Body of pancreas (tissue), 4 donors: ENCODE measurements at regions not wholly inside any gene's neighbourhood (a gene's known extent, or its start where the extent isn't known, plus 50 kb on each side); places are given as distances from the start of the nearest gene placed in this dataset.

Experiments used
- ATAC-seq: fragments of 150-250 bp; one replicate; pipeline ENCODE4 v1.9.1; 2016
- DNase-seq, 4 donors: peaks; one replicate each; pipeline ENCODE4 v3.0.0-alpha.2; 2019
- H3K27ac ChIP-seq, 4 donors: fragments of 200-600 bp; sonication (generic); 1 replicate in 3 of 4; 2 replicates in 1 of 4; pipeline versions ENCODE4 v1.5.1 to v1.6.1; 2016 to 2019; ENCODE audit warnings: mild to moderate bottlenecking in 1 of 4, mixed read lengths in 1 of 4, moderate library complexity in 1 of 4
- H3K27me3 ChIP-seq, 2 donors: fragments of 200-600 bp; sonication (generic); one replicate each; pipeline ENCODE4 v1.6.0; 2016; ENCODE audit warnings: mild to moderate bottlenecking in 1 of 2
- H3K36me3 ChIP-seq, 2 donors: fragments of 200-600 bp; sonication (generic); replicated peaks in 1 of 2; 2 replicates each; pipeline ENCODE4 v1.5.1; 2016; ENCODE audit warnings: low read depth in 2 of 2; ENCODE audit not compliant: insufficient read depth in 1 of 2
- H3K4me1 ChIP-seq: fragments of 200-600 bp; sonication (generic); one replicate; pipeline ENCODE4 v1.6.0; 2016
- H3K4me3 ChIP-seq, 2 donors: fragments of 200-600 bp; sonication (generic); 1 replicate in 1 of 2; 2 replicates in 1 of 2; pipeline ENCODE4 v1.5.1; 2016 to 2019
- H3K9me3 ChIP-seq, 3 donors: fragments of 200-600 bp; sonication (generic); 1 replicate in 2 of 3; 2 replicates in 1 of 3; pipeline ENCODE4 v1.5.1; 2016
- POLR2A ChIP-seq, 3 donors: fragments of 450-650 bp; IDR thresholded peaks; one replicate each; pipeline ENCODE4 v1.6.1; 2016; ENCODE audit warnings: antibody characterized with exemption in 3 of 3, mild to moderate bottlenecking in 2 of 3
- WGBS, 2 donors: methylation state at CpG; one replicate each; pipeline ENCODE4 v1.1.5; 2017; 5-methylcytosine and 5-hydroxymethylcytosine counted together
- intact Hi-C: fragments of 100-400 bp; cut with DNase I; formaldehyde crosslinking; loops from one replicate; pipeline ENCODE4 v1.15.1; 2023
- TF ChIP-seq, protein P1 (sequence below), 7 experiments: fragments of 450-650 bp in 4 of 7; fragments of 200-600 bp in 3 of 7; sonication (generic) in 3 of 7; IDR thresholded peaks; one replicate each; pipeline ENCODE4 v1.5.1; 2016 to 2019; ENCODE audit warnings: antibody characterized with exemption in 7 of 7

- TF ChIP-seq, protein P1, sequence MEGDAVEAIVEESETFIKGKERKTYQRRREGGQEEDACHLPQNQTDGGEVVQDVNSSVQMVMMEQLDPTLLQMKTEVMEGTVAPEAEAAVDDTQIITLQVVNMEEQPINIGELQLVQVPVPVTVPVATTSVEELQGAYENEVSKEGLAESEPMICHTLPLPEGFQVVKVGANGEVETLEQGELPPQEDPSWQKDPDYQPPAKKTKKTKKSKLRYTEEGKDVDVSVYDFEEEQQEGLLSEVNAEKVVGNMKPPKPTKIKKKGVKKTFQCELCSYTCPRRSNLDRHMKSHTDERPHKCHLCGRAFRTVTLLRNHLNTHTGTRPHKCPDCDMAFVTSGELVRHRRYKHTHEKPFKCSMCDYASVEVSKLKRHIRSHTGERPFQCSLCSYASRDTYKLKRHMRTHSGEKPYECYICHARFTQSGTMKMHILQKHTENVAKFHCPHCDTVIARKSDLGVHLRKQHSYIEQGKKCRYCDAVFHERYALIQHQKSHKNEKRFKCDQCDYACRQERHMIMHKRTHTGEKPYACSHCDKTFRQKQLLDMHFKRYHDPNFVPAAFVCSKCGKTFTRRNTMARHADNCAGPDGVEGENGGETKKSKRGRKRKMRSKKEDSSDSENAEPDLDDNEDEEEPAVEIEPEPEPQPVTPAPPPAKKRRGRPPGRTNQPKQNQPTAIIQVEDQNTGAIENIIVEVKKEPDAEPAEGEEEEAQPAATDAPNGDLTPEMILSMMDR (IDR thresholded peaks at IDR 0.05) = no peak
- no peak for TF ChIP-seq POLR2A (IDR thresholded peaks at IDR 0.05)
- H3K27ac ChIP-seq = no peak overlapping the region
- H3K36me3 ChIP-seq = no peaks in the 10 kb centered on the region
- no peak overlapping the region for H3K4me3 ChIP-seq
- intact Hi-C loops = no loop called here
- DNase-seq (no peak), ATAC-seq (no peak)
- H3K4me1 ChIP-seq = no peaks in the 10 kb centered on the region
- 58 to 67% methylated on average over 1 of the region's 1 CpG for WGBS, 2 donors
- no peaks in the 10 kb centered on the region for H3K27me3 ChIP-seq
- no peaks in the 10 kb centered on the region for H3K9me3 ChIP-seq
Measured at GRCh38 chr18:47342566-47342965, 91.1 kb upstream of the SKOR2 start.

GRCh38 chr18:47341678-47342077 is 90.2 kb upstream of the SKOR2 start:
- 47 to 51% methylated on average over 6 of the region's 6 CpGs for WGBS, 2 donors
- Histone ChIP-seq H3K4me1 (no peaks in the 10 kb centered on the region), H3K36me3 (no peaks in the 10 kb centered on the region), H3K27me3 (no peaks in the 10 kb centered on the region), H3K4me3 (no peak overlapping the region), H3K27ac (no peak overlapping the region), H3K9me3 (no peaks in the 10 kb centered on the region)
- TF ChIP-seq, protein P1 (IDR thresholded peaks at IDR 0.05) = no peak
- TF ChIP-seq POLR2A (IDR thresholded peaks at IDR 0.05) = no peak
- DNase-seq (no peak), ATAC-seq (no peak)
- intact Hi-C loops = no loop called here

- Histone ChIP-seq H3K4me1 (no peaks in the 10 kb centered on the region), H3K9me3 (no peaks in the 10 kb centered on the region), H3K27me3 (no peaks in the 10 kb centered on the region), H3K4me3 (no peak overlapping the region), H3K36me3 (no peaks in the 10 kb centered on the region), H3K27ac (no peak overlapping the region)
- intact Hi-C loops = no loop called here
- ATAC-seq = no peak
- TF ChIP-seq, protein P1 (IDR thresholded peaks at IDR 0.05) = no peak
- no peak for TF ChIP-seq POLR2A (IDR thresholded peaks at IDR 0.05)
- no peak for DNase-seq
Measured at GRCh38 chr18:47334966-47335365, 83.5 kb upstream of the SKOR2 start.

- Histone ChIP-seq H3K27ac (no peak overlapping the region), H3K36me3 (no peaks in the 10 kb centered on the region), H3K27me3 (no peaks in the 10 kb centered on the region), H3K9me3 (no peaks in the 10 kb centered on the region), H3K4me1 (no peaks in the 10 kb centered on the region), H3K4me3 (no peak overlapping the region)
- DNase-seq (no peak), ATAC-seq (no peak)
- intact Hi-C loops = no loop called here
- WGBS, 2 donors = 46 to 63% methylated on average over 12 of the region's 12 CpGs
- no peak for TF ChIP-seq POLR2A (IDR thresholded peaks at IDR 0.05)
- TF ChIP-seq, protein P1 (IDR thresholded peaks at IDR 0.05) = no peak
Measured at GRCh38 chr18:47333926-47334635, 82.6 kb upstream of the SKOR2 start.

DNA sequence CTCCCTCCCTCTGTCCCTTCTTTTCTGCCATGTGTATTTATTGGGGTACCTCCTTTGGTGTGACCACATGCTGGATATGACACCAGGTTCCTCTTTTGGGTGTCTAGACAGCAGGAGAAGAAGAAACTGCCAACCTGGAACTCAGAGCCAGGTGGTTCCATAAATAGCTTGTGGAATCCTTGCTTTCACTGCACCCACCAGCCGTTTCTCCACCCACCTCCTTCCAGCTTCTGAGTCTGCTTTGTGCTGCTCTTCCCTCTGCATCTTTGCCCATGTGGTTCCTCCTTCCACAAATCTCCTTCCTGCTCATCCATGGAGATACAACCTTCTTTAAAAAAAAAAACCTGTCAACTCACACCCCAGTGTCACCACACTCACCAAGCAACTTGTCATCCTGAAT is 80.2 kb upstream of the SKOR2 start:
- Histone ChIP-seq H3K4me1 (no peaks in the 10 kb centered on the region), H3K27ac (no peak overlapping the region), H3K9me3 (no peaks in the 10 kb centered on the region), H3K27me3 (no peaks in the 10 kb centered on the region), H3K4me3 (no peak overlapping the region), H3K36me3 (no peaks in the 10 kb centered on the region)
- WGBS, 2 donors = 45% methylated on average over 1 of the region's 1 CpG
- ATAC-seq (no peak), DNase-seq (no peak)
- intact Hi-C loops = no loop called here
- TF ChIP-seq, protein P1 (IDR thresholded peaks at IDR 0.05) = no peak
- no peak for TF ChIP-seq POLR2A (IDR thresholded peaks at IDR 0.05)
